HG03571 (cell line): ENCODE measurements at regions not wholly inside any gene's neighbourhood (a gene's known extent, or its start where the extent isn't known, plus 50 kb on each side); places are given as distances from the start of the nearest gene placed in this dataset.

Experiments used
- ATAC-seq: cut with Tn5 transposase; IDR thresholded peaks from one replicate; pipeline ENCODE4 v1.9.1; 2021; ENCODE audit not compliant: unreplicated experiment

- ATAC-seq: no peak
These were observed 172.0 kb upstream of the LRIG1 start for GRCh38 chr3:66672830-66673229.

GRCh38 chr3:66673293-66673692 lies 172.5 kb upstream of the LRIG1 start:
- no peak for ATAC-seq

- ATAC-seq: no peak
These were observed 174.5 kb upstream of the LRIG1 start for GRCh38 chr3:66675366-66675765.

- ATAC-seq: no peak
These were observed 191.4 kb upstream of the LRIG1 start for GRCh38 chr3:66692042-66692765.

- no peak for ATAC-seq
These were observed 191.9 kb upstream of the LRIG1 start for GRCh38 chr3:66692766-66693150.

- ATAC-seq: no peak
These were observed 192.7 kb upstream of the LRIG1 start for GRCh38 chr3:66693461-66694031.

GRCh38 chr3:66702126-66702525 lies 201.3 kb upstream of the LRIG1 start:
- no peak for ATAC-seq

GRCh38 chr3:66703501-66703900 lies 202.7 kb upstream of the LRIG1 start:
- ATAC-seq: no peak

GRCh38 chr3:66705076-66705475 lies 204.3 kb upstream of the LRIG1 start:
- no peak for ATAC-seq

- no peak for ATAC-seq
These were observed 206.1 kb upstream of the LRIG1 start for GRCh38 chr3:66706890-66707289.

- ATAC-seq: no peak
These were observed 208.7 kb upstream of the LRIG1 start for GRCh38 chr3:66709532-66709931.

GRCh38 chr3:66712210-66712609 lies 211.4 kb upstream of the LRIG1 start:
- ATAC-seq: no peak

GRCh38 chr3:66713921-66714320 lies 213.1 kb upstream of the LRIG1 start:
- ATAC-seq: no peak

GRCh38 chr3:66715806-66716205 lies 215.0 kb upstream of the LRIG1 start:
- no peak for ATAC-seq

GRCh38 chr3:66717806-66718205 lies 217.0 kb upstream of the LRIG1 start:
- ATAC-seq: no peak

- no peak for ATAC-seq
These were observed 219.1 kb upstream of the LRIG1 start for GRCh38 chr3:66719796-66720356.

GRCh38 chr3:66720508-66720907 lies 219.7 kb upstream of the LRIG1 start:
- no peak for ATAC-seq

- ATAC-seq: no peak
These were observed 221.9 kb upstream of the LRIG1 start for GRCh38 chr3:66722675-66723074.

GRCh38 chr3:66723231-66723630 lies 222.4 kb upstream of the LRIG1 start:
- no peak for ATAC-seq

GRCh38 chr3:66729687-66730393 lies 229.0 kb upstream of the LRIG1 start:
- ATAC-seq: no peak

GRCh38 chr3:66738625-66739365 lies 238.0 kb upstream of the LRIG1 start:
- ATAC-seq: no peak
